HL-60 (cell line): ENCODE measurements at regions not wholly inside any gene's neighbourhood (a gene's known extent, or its start where the extent isn't known, plus 50 kb on each side); places are given as distances from the start of the nearest gene placed in this dataset.

ENCODE experiments used
- DNase-seq, 2 experiments: peaks; one replicate each; pipeline ENCODE4 v3.0.0-alpha.2; 2010 to 2020; ENCODE audit warnings: low read depth in 1 of 2, low spot score in 1 of 2
- H3K27ac ChIP-seq: fragments of 250-450 bp; sonication (Bioruptor Pico); replicated peaks from 2 replicates; pipeline ENCODE4 v1.5.1; 2020; ENCODE audit warnings: mild to moderate bottlenecking, moderate library complexity
- H3K27me3 ChIP-seq: fragments of 250-450 bp; sonication (Bioruptor Pico); 2 replicates; pipeline ENCODE4 v1.5.1; 2021; ENCODE audit warnings: mild to moderate bottlenecking, moderate library complexity; ENCODE audit not compliant: insufficient read depth, poor library complexity, severe bottlenecking
- H3K4me3 ChIP-seq: replicated peaks from 2 replicates; pipeline ENCODE4 v1.5.1; 2011; ENCODE audit warnings: mild to moderate bottlenecking, control low read depth, low read length; ENCODE audit not compliant: insufficient read depth
- CTCF ChIP-seq: IDR thresholded peaks from one replicate; pipeline ENCODE4 v1.5.1; 2011; ENCODE audit warnings: low read length, control low read depth, inconsistent platforms; ENCODE audit not compliant: insufficient read depth
- GABPA ChIP-seq: IDR thresholded peaks from 2 replicates; pipeline ENCODE4 v1.6.1; 2012; ENCODE audit warnings: low read depth
- POLR2AphosphoS5 ChIP-seq: IDR thresholded peaks from 2 replicates; pipeline ENCODE4 v1.6.1; 2012; ENCODE audit warnings: low read depth
- SPI1 ChIP-seq: IDR thresholded peaks from 2 replicates; pipeline ENCODE4 v1.6.1; 2012; ENCODE audit warnings: low read depth, mild to moderate bottlenecking, borderline replicate concordance
- TF ChIP-seq, protein P1 (sequence below): IDR thresholded peaks from 2 replicates; pipeline ENCODE4 v1.6.1; 2012; ENCODE audit warnings: low read depth; ENCODE audit not compliant: insufficient replicate concordance

- no peak overlapping the region for H3K27ac ChIP-seq
- no peaks in the 10 kb centered on the region for H3K27me3 ChIP-seq
- TF ChIP-seq, protein P1, sequence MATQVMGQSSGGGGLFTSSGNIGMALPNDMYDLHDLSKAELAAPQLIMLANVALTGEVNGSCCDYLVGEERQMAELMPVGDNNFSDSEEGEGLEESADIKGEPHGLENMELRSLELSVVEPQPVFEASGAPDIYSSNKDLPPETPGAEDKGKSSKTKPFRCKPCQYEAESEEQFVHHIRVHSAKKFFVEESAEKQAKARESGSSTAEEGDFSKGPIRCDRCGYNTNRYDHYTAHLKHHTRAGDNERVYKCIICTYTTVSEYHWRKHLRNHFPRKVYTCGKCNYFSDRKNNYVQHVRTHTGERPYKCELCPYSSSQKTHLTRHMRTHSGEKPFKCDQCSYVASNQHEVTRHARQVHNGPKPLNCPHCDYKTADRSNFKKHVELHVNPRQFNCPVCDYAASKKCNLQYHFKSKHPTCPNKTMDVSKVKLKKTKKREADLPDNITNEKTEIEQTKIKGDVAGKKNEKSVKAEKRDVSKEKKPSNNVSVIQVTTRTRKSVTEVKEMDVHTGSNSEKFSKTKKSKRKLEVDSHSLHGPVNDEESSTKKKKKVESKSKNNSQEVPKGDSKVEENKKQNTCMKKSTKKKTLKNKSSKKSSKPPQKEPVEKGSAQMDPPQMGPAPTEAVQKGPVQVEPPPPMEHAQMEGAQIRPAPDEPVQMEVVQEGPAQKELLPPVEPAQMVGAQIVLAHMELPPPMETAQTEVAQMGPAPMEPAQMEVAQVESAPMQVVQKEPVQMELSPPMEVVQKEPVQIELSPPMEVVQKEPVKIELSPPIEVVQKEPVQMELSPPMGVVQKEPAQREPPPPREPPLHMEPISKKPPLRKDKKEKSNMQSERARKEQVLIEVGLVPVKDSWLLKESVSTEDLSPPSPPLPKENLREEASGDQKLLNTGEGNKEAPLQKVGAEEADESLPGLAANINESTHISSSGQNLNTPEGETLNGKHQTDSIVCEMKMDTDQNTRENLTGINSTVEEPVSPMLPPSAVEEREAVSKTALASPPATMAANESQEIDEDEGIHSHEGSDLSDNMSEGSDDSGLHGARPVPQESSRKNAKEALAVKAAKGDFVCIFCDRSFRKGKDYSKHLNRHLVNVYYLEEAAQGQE = no peak
- no peak for TF ChIP-seq GABPA
- TF ChIP-seq SPI1 = no peak
- TF ChIP-seq POLR2AphosphoS5 = no peak
- TF ChIP-seq CTCF = no peak
- H3K4me3 ChIP-seq = no peak overlapping the region
- no peak for DNase-seq
These were observed 1746.4 kb downstream of the EFNA5 start for GRCh38 chr5:105924366-105924765.

DNA sequence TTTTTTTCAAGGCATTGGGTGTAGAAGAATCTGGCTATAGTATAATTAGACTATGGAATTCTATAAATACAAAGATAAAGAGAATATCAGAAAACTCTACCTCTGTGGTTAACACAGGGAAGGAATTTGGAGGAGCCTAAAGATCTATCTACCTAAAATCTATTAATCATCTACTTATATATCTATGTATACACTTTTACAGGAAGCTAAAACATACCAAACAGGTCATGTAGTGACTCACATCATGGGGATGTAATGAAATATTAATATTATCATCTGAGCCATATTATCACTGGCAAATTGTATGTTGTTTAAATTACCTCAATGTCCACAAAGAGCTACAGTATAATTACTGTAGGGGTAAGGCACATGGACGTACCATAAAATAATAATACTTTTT, 1748.2 kb downstream of the EFNA5 start:
- no peaks in the 10 kb centered on the region for H3K27me3 ChIP-seq
- H3K27ac ChIP-seq = no peak overlapping the region
- no peak for TF ChIP-seq CTCF
- TF ChIP-seq POLR2AphosphoS5 = no peak
- TF ChIP-seq GABPA = no peak
- no peak for TF ChIP-seq SPI1
- DNase-seq = no peak
- no peak overlapping the region for H3K4me3 ChIP-seq

DNA sequence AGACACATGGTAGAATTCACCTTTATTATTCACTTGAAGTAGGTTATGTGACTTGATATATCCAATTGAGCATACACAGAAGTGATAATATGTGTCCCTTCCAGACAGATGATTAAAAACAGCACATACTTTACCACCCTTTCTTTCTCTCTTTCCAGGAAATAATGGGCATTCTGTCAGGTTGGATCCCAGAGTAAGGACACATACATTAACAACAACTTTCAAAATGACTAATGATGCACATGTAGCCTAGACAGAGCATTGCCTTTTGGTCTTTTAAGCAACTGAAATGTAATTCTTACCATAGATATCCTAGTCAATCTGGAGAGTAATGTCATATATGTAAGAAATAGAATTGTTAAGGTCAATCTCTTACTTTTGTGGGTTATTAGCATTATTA, 1748.7 kb downstream of the EFNA5 start:
- Histone ChIP-seq H3K27ac (no peak overlapping the region), H3K27me3 (no peaks in the 10 kb centered on the region), H3K4me3 (no peak overlapping the region)
- DNase-seq = no peak
- TF ChIP-seq, protein P1 = no peak
- no peak for TF ChIP-seq POLR2AphosphoS5
- no peak for TF ChIP-seq CTCF
- no peak for TF ChIP-seq GABPA
- no peak for TF ChIP-seq SPI1

DNA sequence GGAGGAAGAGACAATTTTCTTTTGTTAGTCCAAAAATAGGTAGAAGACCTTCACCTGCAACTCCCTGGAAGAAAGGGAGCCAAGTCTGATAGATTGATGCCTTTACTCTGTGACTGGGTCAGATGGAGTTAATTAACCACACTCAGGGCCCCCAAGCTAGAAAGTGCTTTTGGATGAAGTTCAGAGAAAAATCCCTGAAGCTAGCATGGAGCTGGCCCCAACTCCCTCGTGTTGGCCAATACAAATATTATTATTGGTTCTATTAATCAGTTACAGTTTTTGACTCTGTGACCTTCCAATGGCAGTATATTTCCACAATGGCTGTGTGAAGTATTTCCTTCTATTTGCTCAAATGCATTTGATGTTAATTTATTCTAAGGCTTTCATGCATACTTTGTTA, 1753.5 kb downstream of the EFNA5 start:
- no peak for TF ChIP-seq POLR2AphosphoS5
- no peak for TF ChIP-seq GABPA
- TF ChIP-seq SPI1 = no peak
- TF ChIP-seq, protein P1 = no peak
- TF ChIP-seq CTCF = no peak
- DNase-seq = no peak
- Histone ChIP-seq H3K27me3 (no peaks in the 10 kb centered on the region), H3K27ac (no peak overlapping the region), H3K4me3 (no peak overlapping the region)
